ENCODE measurements at regions not wholly inside any gene's neighbourhood (a gene's known extent, or its start where the extent isn't known, plus 50 kb on each side); places are given as distances from the start of the nearest gene placed in this dataset.

DNA sequence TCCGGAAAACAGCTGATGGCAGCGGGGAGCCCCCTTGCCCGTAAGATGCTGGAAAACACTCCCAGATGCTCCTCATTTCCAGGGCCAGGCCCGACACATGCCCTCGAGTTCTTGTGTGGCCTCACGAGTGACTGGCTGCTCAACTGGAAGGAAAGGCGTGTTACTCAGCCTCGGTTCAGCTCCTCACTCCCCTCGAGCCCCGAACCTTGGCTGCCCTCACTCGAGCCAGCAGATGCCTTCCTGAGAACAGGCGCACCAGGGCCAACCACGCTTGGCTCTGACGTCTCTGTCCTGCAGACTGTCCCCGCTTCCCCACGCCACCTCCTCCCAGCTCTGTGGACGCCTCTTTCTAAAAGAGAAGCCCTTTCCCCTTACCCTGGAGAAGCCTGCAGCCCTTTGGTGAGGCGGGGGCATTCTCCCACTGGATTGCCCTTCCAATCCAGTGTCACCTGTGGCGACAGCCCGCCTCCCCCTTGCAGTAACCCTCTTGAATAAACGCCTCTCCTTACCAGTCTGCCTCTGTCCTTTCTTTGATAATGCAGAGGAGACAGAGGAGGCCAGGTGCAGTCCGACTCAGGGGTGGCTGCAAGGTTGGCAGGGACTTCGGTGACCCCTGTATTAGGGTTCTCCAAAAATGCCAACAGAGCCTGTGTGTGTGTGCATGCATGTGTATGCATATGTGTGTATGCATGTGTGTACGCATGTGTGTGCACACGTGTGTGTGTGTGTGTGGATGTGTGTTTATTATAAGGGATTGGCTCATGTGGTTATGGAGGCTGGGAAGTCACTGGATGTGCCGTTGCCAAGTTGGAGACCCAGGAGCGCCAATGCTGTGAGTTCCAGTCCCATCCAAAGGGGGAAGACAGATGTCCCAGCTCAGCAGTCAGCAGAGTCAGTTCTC, 166.3 kb downstream of the KIF26A start:
- TF ChIP-seq REST (IDR thresholded peaks at IDR 0.05; ENCODE audit: insufficient read depth in 1 of 2, low read depth in 2 of 2, low read length in 2 of 2) (no peak), TAF1 (IDR thresholded peaks at IDR 0.05; ENCODE audit: borderline replicate concordance, insufficient read depth, low read length) (no peak), POLR2AphosphoS5 (IDR thresholded peaks at IDR 0.05; ENCODE audit: low read depth, low read length) (no peak), SIN3A (IDR thresholded peaks at IDR 0.05; ENCODE audit: borderline replicate concordance, insufficient read depth, low read length) (no peak), FOXP2 (optimal IDR thresholded peaks at IDR 0.05; ENCODE audit: borderline replicate concordance, extremely low read depth, extremely low read length, insufficient read depth) (no peak)

- TF ChIP-seq SIN3A (IDR thresholded peaks at IDR 0.05; ENCODE audit: borderline replicate concordance, insufficient read depth, low read length), result no peak
- TF ChIP-seq REST (IDR thresholded peaks at IDR 0.05; ENCODE audit: insufficient read depth in 1 of 2, low read depth in 2 of 2, low read length in 2 of 2), result no peak
- TF ChIP-seq POLR2AphosphoS5 (IDR thresholded peaks at IDR 0.05; ENCODE audit: low read depth, low read length), result no peak
- TF ChIP-seq TAF1 (IDR thresholded peaks at IDR 0.05; ENCODE audit: borderline replicate concordance, insufficient read depth, low read length), result no peak
- TF ChIP-seq FOXP2 (optimal IDR thresholded peaks at IDR 0.05; ENCODE audit: borderline replicate concordance, extremely low read depth, extremely low read length, insufficient read depth), result no peak
Measured at GRCh38 chr14:104305511-104306449, 167.4 kb downstream of the KIF26A start.

- no peak for TF ChIP-seq POLR2AphosphoS5 (IDR thresholded peaks at IDR 0.05; ENCODE audit: low read depth, low read length)
- TF ChIP-seq REST (IDR thresholded peaks at IDR 0.05; ENCODE audit: insufficient read depth in 1 of 2, low read depth in 2 of 2, low read length in 2 of 2), result no peak
- no peak for TF ChIP-seq SIN3A (IDR thresholded peaks at IDR 0.05; ENCODE audit: borderline replicate concordance, insufficient read depth, low read length)
- TF ChIP-seq TAF1 (IDR thresholded peaks at IDR 0.05; ENCODE audit: borderline replicate concordance, insufficient read depth, low read length), result no peak
- no peak for TF ChIP-seq FOXP2 (optimal IDR thresholded peaks at IDR 0.05; ENCODE audit: borderline replicate concordance, extremely low read depth, extremely low read length, insufficient read depth)
Measured at GRCh38 chr14:104306450-104307040, 168.2 kb downstream of the KIF26A start.

GRCh38 chr14:104307246-104307626, 168.8 kb downstream of the KIF26A start:
- TF ChIP-seq POLR2AphosphoS5 (IDR thresholded peaks at IDR 0.05; ENCODE audit: low read depth, low read length), result no peak
- no peak for TF ChIP-seq SIN3A (IDR thresholded peaks at IDR 0.05; ENCODE audit: borderline replicate concordance, insufficient read depth, low read length)
- TF ChIP-seq TAF1 (IDR thresholded peaks at IDR 0.05; ENCODE audit: borderline replicate concordance, insufficient read depth, low read length), result no peak
- no peak for TF ChIP-seq FOXP2 (optimal IDR thresholded peaks at IDR 0.05; ENCODE audit: borderline replicate concordance, extremely low read depth, extremely low read length, insufficient read depth)
- no peak for TF ChIP-seq REST (IDR thresholded peaks at IDR 0.05; ENCODE audit: insufficient read depth in 1 of 2, low read depth in 2 of 2, low read length in 2 of 2)
